Gastrocnemius medialis (tissue), 4 donors: ENCODE measurements at regions not wholly inside any gene's neighbourhood (a gene's known extent, or its start where the extent isn't known, plus 50 kb on each side); places are given as distances from the start of the nearest gene placed in this dataset.

ENCODE experiments used
- ATAC-seq, 2 donors: fragments of 150-250 bp; one replicate each; pipeline ENCODE4 v1.9.1; 2016
- DNase-seq, 2 donors: peaks; one replicate each; pipeline ENCODE4 v3.0.0-alpha.2; 2019
- H3K27ac ChIP-seq, 4 donors: fragments of 200-600 bp; sonication (generic); 1 replicate in 1 of 4; 2 replicates in 3 of 4; pipeline ENCODE4 v1.5.1; 2016 to 2018; ENCODE audit warnings: mild to moderate bottlenecking in 2 of 4, moderate library complexity in 1 of 4
- H3K27me3 ChIP-seq, 3 donors: fragments of 200-600 bp; sonication (generic) in 2 of 3; 1 replicate in 1 of 3; 2 replicates in 2 of 3; pipeline versions ENCODE4 v1.5.1 to v1.6.0; 2016 to 2019; ENCODE audit warnings: mild to moderate bottlenecking in 1 of 3, moderate library complexity in 1 of 3
- H3K36me3 ChIP-seq, 2 donors: fragments of 200-600 bp; sonication (generic) in 1 of 2; one replicate each; pipeline ENCODE4 v1.5.1; 2017 to 2018
- H3K4me1 ChIP-seq, 2 donors: fragments of 200-600 bp; sonication (generic) in 1 of 2; one replicate each; pipeline ENCODE4 v1.5.1; 2016 to 2017; ENCODE audit warnings: mild to moderate bottlenecking in 2 of 2
- H3K4me3 ChIP-seq, 4 donors: fragments of 200-600 bp; sonication (generic) in 3 of 4; 1 replicate in 1 of 4; 2 replicates in 3 of 4; pipeline ENCODE4 v1.5.1; 2016 to 2019; ENCODE audit warnings: mild to moderate bottlenecking in 2 of 4
- H3K9me3 ChIP-seq, 3 donors: fragments of 200-600 bp; sonication (generic) in 2 of 3; 1 replicate in 1 of 3; 2 replicates in 2 of 3; pipeline ENCODE4 v1.5.1; 2016 to 2019
- CTCF ChIP-seq, 5 experiments: fragments of 450-650 bp in 3 of 5; fragments of 200-600 bp in 2 of 5; sonication (generic) in 2 of 5; IDR thresholded peaks in 4 of 5; conservative IDR thresholded peaks in 1 of 5; 1 replicate in 4 of 5; 2 replicates in 1 of 5; pipeline ENCODE4 v1.5.1; 2016 to 2019; ENCODE audit warnings: antibody characterized with exemption in 5 of 5, mild to moderate bottlenecking in 3 of 5, moderate library complexity in 3 of 5
- POLR2A ChIP-seq, 2 donors: fragments of 450-650 bp; IDR thresholded peaks; one replicate each; pipeline ENCODE4 v1.6.1; 2017; ENCODE audit warnings: antibody characterized with exemption in 2 of 2, mild to moderate bottlenecking in 2 of 2, moderate library complexity in 2 of 2
- in situ Hi-C, 4 donors: fragments of 200-750 bp; cut with MboI; loops; one replicate each; pipeline versions ENCODE4 v1.15.0 to v1.8.0; 2017; ENCODE audit warnings: low sequenced_read_pairs in 4 of 4
- intact Hi-C: fragments of 100-400 bp; cut with DNase I; formaldehyde crosslinking; loops from one replicate; pipeline ENCODE4 v1.15.1; 2023; ENCODE audit warnings: low total_unique reads

DNA sequence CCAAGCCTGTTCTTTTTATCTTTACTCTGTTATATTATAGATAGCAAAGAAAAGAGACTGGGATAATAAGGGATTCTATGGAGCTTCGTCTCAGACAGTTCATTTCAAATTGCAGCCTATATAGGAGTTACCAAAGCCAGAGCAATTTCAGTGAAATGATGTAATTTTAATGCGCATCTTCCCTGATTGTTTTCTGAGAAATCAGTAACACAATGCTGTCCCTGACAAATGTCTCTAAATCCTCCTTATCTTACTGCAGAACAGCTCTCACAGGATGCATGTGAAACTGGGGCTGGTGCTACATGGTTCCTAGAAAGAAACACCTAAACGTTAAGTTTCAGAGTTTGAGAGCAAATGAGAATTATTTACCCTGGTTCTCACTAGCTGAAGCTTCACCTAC lies 467.9 kb upstream of the ANO3 start:
- no peak for ATAC-seq
- intact Hi-C loops (no loop called here), in situ Hi-C loops (no loop called here)

DNA sequence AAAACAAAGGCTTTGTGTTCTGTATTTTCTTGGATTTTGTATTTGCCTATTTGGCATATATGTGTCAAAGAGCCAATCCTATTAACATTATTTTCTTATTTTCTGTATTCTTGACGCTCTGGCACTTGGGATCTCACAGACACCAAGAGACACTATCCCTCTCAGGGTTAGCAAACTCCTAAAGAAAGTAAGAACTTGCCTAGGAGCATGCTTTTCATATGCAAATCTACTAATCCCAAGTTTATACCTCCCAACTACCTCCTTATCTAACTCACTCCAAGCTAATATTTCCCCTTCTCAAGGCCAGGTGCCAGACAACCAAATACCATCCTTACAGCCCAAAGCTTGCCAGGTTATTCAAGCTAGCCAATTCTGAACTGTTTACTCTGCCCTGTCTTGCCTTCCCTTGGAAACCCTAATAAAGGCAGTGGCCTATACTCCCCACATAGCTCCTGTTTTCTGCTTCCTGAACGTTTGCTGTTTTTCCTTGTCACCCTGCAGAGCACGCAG lies 455.4 kb upstream of the ANO3 start:
- Histone ChIP-seq H3K36me3 (no peaks in the 10 kb centered on the region), H3K27me3 (no peaks in the 10 kb centered on the region), H3K27ac (no peak overlapping the region), H3K9me3 (no peaks in the 10 kb centered on the region), H3K4me1 (no peaks in the 10 kb centered on the region), H3K4me3 (no peak overlapping the region)
- intact Hi-C loops (no loop called here), in situ Hi-C loops (no loop called here)
- no peak for DNase-seq
- no peak for TF ChIP-seq CTCF (IDR thresholded peaks at IDR 0.05 in 4 of 5, conservative IDR thresholded peaks at IDR 0.05 in 1 of 5)
- no peak for TF ChIP-seq POLR2A (IDR thresholded peaks at IDR 0.05)
- no peak for ATAC-seq

More for the DNA sequence above, 467.9 kb upstream of the ANO3 start:
- Histone ChIP-seq H3K9me3 (no peaks in the 10 kb centered on the region), H3K36me3 (no peaks in the 10 kb centered on the region), H3K27ac (no peak overlapping the region), H3K4me1 (peaks cover 8% of the 10 kb centered on the region in 2 donors), H3K27me3 (no peaks in the 10 kb centered on the region), H3K4me3 (no peak overlapping the region)
- DNase-seq, result no peak
- no peak for TF ChIP-seq CTCF (IDR thresholded peaks at IDR 0.05 in 4 of 5, conservative IDR thresholded peaks at IDR 0.05 in 1 of 5)
- no peak for TF ChIP-seq POLR2A (IDR thresholded peaks at IDR 0.05)

DNA sequence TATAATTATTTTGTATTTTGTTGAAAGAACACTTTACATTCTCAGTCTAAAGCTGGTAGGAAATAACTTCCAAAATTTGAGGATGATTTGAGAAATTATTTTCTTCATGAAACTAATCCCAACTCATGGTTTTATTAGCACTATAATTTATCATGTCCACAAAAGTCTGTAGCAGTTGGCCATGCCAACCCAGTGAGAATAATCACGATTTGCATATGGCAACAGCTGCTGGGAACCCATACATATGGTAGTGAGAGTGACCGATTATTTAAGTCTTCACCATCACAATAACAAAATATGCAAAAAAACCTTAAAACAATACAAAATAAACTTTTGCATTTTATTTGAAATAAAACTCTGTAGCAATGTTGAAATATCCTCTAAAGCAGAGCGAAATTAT lies 445.9 kb upstream of the ANO3 start:
- in situ Hi-C loops, result no loop called here

GRCh38 chr11:25890626-25891260 lies 441.2 kb upstream of the ANO3 start:
- Histone ChIP-seq H3K27me3 (no peaks in the 10 kb centered on the region), H3K27ac (no peak overlapping the region), H3K4me3 (no peak overlapping the region), H3K4me1 (no peaks in the 10 kb centered on the region), H3K9me3 (no peaks in the 10 kb centered on the region), H3K36me3 (no peaks in the 10 kb centered on the region)
- intact Hi-C loops (no loop called here), in situ Hi-C loops (no loop called here)
- TF ChIP-seq POLR2A (IDR thresholded peaks at IDR 0.05), result no peak
- TF ChIP-seq CTCF (IDR thresholded peaks at IDR 0.05 in 4 of 5, conservative IDR thresholded peaks at IDR 0.05 in 1 of 5), result no peak
- ATAC-seq, result no peak
- no peak for DNase-seq

More for the DNA sequence above, 445.9 kb upstream of the ANO3 start:
- ATAC-seq (no peak), DNase-seq (no peak)
- Histone ChIP-seq H3K27ac (no peak overlapping the region), H3K36me3 (no peaks in the 10 kb centered on the region), H3K4me1 (no peaks in the 10 kb centered on the region), H3K4me3 (no peak overlapping the region), H3K27me3 (no peaks in the 10 kb centered on the region), H3K9me3 (no peaks in the 10 kb centered on the region)
- intact Hi-C loops, result no loop called here
- no peak for TF ChIP-seq CTCF (IDR thresholded peaks at IDR 0.05 in 4 of 5, conservative IDR thresholded peaks at IDR 0.05 in 1 of 5)
- TF ChIP-seq POLR2A (IDR thresholded peaks at IDR 0.05), result no peak

DNA sequence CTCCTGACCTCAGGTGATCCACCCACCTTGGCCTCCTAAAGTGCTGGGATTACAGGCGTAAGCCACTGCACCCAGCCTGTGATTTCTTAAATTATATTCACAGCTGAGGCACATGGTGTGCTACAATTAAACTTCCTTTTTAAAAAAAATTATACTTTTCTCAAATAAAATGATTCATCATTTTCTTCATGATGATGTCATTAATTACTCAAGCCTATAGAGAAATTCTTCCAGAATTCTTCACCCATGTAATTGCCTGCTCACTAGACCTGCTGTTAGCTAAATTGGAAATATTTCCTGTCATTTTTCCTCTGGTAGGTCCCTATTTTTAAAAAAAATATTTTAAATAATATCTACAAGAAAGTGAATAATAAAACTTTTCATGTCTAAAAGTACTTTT lies 440.0 kb upstream of the ANO3 start:
- DNase-seq (no peak), ATAC-seq (no peak)
- Histone ChIP-seq H3K36me3 (no peaks in the 10 kb centered on the region), H3K4me1 (no peaks in the 10 kb centered on the region), H3K9me3 (no peaks in the 10 kb centered on the region), H3K27ac (no peak overlapping the region), H3K27me3 (no peaks in the 10 kb centered on the region), H3K4me3 (no peak overlapping the region)
- in situ Hi-C loops, result no loop called here
- intact Hi-C loops, result no loop called here
- TF ChIP-seq CTCF (IDR thresholded peaks at IDR 0.05 in 4 of 5, conservative IDR thresholded peaks at IDR 0.05 in 1 of 5) (no peak), POLR2A (IDR thresholded peaks at IDR 0.05) (no peak)
